ENCODE measurements at regions not wholly inside any gene's neighbourhood (a gene's known extent, or its start where the extent isn't known, plus 50 kb on each side); places are given as distances from the start of the nearest gene placed in this dataset.
A peak's percentile ranks its signal among the peaks of the same experiment; 100 is the strongest.

- no peak for DNase-seq (ENCODE audit: low spot score)
These were observed 637.9 kb downstream of the NLGN4Y start for GRCh38 chrY:15162211-15162610.

- no peak for DNase-seq (ENCODE audit: low spot score)
These were observed 655.6 kb downstream of the NLGN4Y start for GRCh38 chrY:15179890-15180289.

GRCh38 chrY:15229056-15229455, 704.7 kb downstream of the NLGN4Y start:
- peak; percentile 14 for DNase-seq (ENCODE audit: low spot score)

GRCh38 chrY:15239596-15240132, 715.3 kb downstream of the NLGN4Y start:
- DNase-seq (ENCODE audit: low spot score): no peak

- DNase-seq (ENCODE audit: low spot score): no peak
These were observed 735.0 kb downstream of the NLGN4Y start for GRCh38 chrY:15259286-15259685.

- no peak for DNase-seq (ENCODE audit: low spot score)
These were observed 762.2 kb downstream of the NLGN4Y start for GRCh38 chrY:15286572-15286971.

GRCh38 chrY:15289821-15290220, 765.5 kb downstream of the NLGN4Y start:
- no peak for DNase-seq (ENCODE audit: low spot score)

- DNase-seq (ENCODE audit: low spot score): no peak
These were observed 768.6 kb downstream of the NLGN4Y start for GRCh38 chrY:15292881-15293280.

- DNase-seq (ENCODE audit: low spot score): no peak
These were observed 777.5 kb downstream of the NLGN4Y start for GRCh38 chrY:15301879-15302278.

- DNase-seq (ENCODE audit: low spot score): no peak
These were observed 787.8 kb downstream of the NLGN4Y start for GRCh38 chrY:15312166-15312565.

- DNase-seq (ENCODE audit: low spot score): no peak
These were observed 799.9 kb downstream of the NLGN4Y start for GRCh38 chrY:15324189-15324588.

- no peak for DNase-seq (ENCODE audit: low spot score)
These were observed 800.9 kb downstream of the NLGN4Y start for GRCh38 chrY:15325201-15325600.

- no peak for DNase-seq (ENCODE audit: low spot score)
These were observed 802.3 kb downstream of the NLGN4Y start for GRCh38 chrY:15326673-15327072.

- DNase-seq (ENCODE audit: low spot score): no peak
These were observed 804.5 kb downstream of the NLGN4Y start for GRCh38 chrY:15328848-15329247.

- DNase-seq (ENCODE audit: low spot score): no peak
These were observed 819.2 kb downstream of the NLGN4Y start for GRCh38 chrY:15343522-15343921.

GRCh38 chrY:15345471-15346155, 821.3 kb downstream of the NLGN4Y start:
- no peak for DNase-seq (ENCODE audit: low spot score)

- DNase-seq (ENCODE audit: low spot score): no peak
These were observed 825.0 kb downstream of the NLGN4Y start for GRCh38 chrY:15349351-15349750.

- DNase-seq (ENCODE audit: low spot score): no peak
These were observed 831.0 kb downstream of the NLGN4Y start for GRCh38 chrY:15355321-15355720.

GRCh38 chrY:15360471-15360870, 836.1 kb downstream of the NLGN4Y start:
- no peak for DNase-seq (ENCODE audit: low spot score)

- DNase-seq (ENCODE audit: low spot score): no peak
These were observed 840.7 kb downstream of the NLGN4Y start for GRCh38 chrY:15364996-15365395.

GRCh38 chrY:15368786-15369185, 844.5 kb downstream of the NLGN4Y start:
- DNase-seq (ENCODE audit: low spot score): no peak

GRCh38 chrY:15385178-15385577, 860.8 kb downstream of the NLGN4Y start:
- DNase-seq (ENCODE audit: low spot score): no peak

- no peak for DNase-seq (ENCODE audit: low spot score)
These were observed 873.4 kb downstream of the NLGN4Y start for GRCh38 chrY:15397556-15398280.

- no peak for DNase-seq (ENCODE audit: low spot score)
These were observed 878.1 kb downstream of the NLGN4Y start for GRCh38 chrY:15402451-15402850.
